SK-N-SH (cell line): ENCODE measurements at regions not wholly inside any gene's neighbourhood (a gene's known extent, or its start where the extent isn't known, plus 50 kb on each side); places are given as distances from the start of the nearest gene placed in this dataset.
"Not testable (repeated sequence)": the region's sequence is repeated elsewhere in the genome, so short reads cannot be mapped to it uniquely, and the experiment has no call there.

Experiments used
- CTCF ChIA-PET: fragments of 300-600, 350-600 bp; formaldehyde crosslinking; extraction: SDS; loops from one replicate; lab custom pipeline; 2021; lab: Yijun Ruan, JAX
- POLR2A ChIA-PET: fragments of 350-600 bp; sonication (Branson Sonifier 250); formaldehyde crosslinking; extraction: SDS; loops from one replicate; lab custom pipeline; 2020; ENCODE audit warnings: antibody characterized with exemption, inconsistent platforms; lab: Yijun Ruan, JAX
- DNase-seq: peaks from one replicate; pipeline ENCODE4 v3.0.0; 2012
- H2AFZ ChIP-seq: fragments of 200-600 bp; sonication (generic); 2 replicates; pipeline ENCODE4 v1.8.1; 2016; ENCODE audit warnings: antibody characterized with exemption, mild to moderate bottlenecking, low read depth
- H3F3A ChIP-seq: fragments of 200-600 bp; sonication (generic); replicated peaks from 2 replicates; pipeline ENCODE3; 2016; ENCODE audit warnings: antibody characterized with exemption, mild to moderate bottlenecking; ENCODE audit not compliant: insufficient read depth
- H3K27ac ChIP-seq, 2 experiments: fragments of 200-500 bp in 1 of 2; fragments of 200-600 bp in 1 of 2; sonication (Bioruptor generic) in 1 of 2; sonication (generic), shearing (Covaris generic) in 1 of 2; 2 replicates each; pipeline versions ENCODE4 v1.5.1 to v1.6.1; 2014 to 2016; ENCODE audit warnings: low read depth in 2 of 2, inconsistent platforms in 1 of 2, low read length in 1 of 2, mild to moderate bottlenecking in 1 of 2, mixed read lengths in 1 of 2
- H3K27me3 ChIP-seq: fragments of 200-600 bp; sonication (generic), shearing (Covaris generic); 2 replicates; pipeline ENCODE4 v1.6.1; 2016; ENCODE audit warnings: mixed run types; ENCODE audit not compliant: insufficient read depth
- H3K36me3 ChIP-seq, 2 experiments: fragments of 200-500 bp in 1 of 2; fragments of 200-600 bp in 1 of 2; sonication (Bioruptor generic) in 1 of 2; sonication (generic) in 1 of 2; replicated peaks in 1 of 2; 2 replicates each; pipeline versions ENCODE3 to v1.5.1; 2014 to 2016; ENCODE audit warnings: low read length in 1 of 2, mild to moderate bottlenecking in 1 of 2; ENCODE audit not compliant: insufficient read depth in 2 of 2, control insufficient read depth in 1 of 2
- H3K4me1 ChIP-seq, 2 experiments: fragments of 200-500 bp in 1 of 2; fragments of 200-600 bp in 1 of 2; sonication (Bioruptor generic) in 1 of 2; sonication (generic), shearing (Covaris generic) in 1 of 2; 2 replicates each; pipeline versions ENCODE4 v1.5.1 to v1.6.1; 2014 to 2016; ENCODE audit warnings: low read depth in 1 of 2, low read length in 1 of 2, mixed run types in 1 of 2; ENCODE audit not compliant: insufficient read depth in 2 of 2, control insufficient read depth in 1 of 2
- H3K4me2 ChIP-seq: fragments of 200-600 bp; sonication (generic), shearing (Covaris generic); 2 replicates; pipeline ENCODE4 v1.6.1; 2017; ENCODE audit warnings: mixed run types
- H3K4me3 ChIP-seq, 2 experiments: fragments of 200-500 bp in 1 of 2; fragments of 200-600 bp in 1 of 2; sonication (Bioruptor generic) in 1 of 2; sonication (generic), shearing (Covaris generic) in 1 of 2; 2 replicates each; pipeline versions ENCODE4 v1.5.1 to v1.8.1; 2014 to 2016; ENCODE audit warnings: low read depth in 2 of 2, inconsistent platforms in 1 of 2, low read length in 1 of 2, mild to moderate bottlenecking in 1 of 2, mixed read lengths in 1 of 2, moderate library complexity in 1 of 2
- H3K79me2 ChIP-seq: fragments of 200-600 bp; sonication (generic); 2 replicates; pipeline ENCODE4 v1.8.1; 2017; ENCODE audit warnings: mild to moderate bottlenecking; ENCODE audit not compliant: insufficient read depth
- H3K9ac ChIP-seq: fragments of 200-600 bp; sonication (generic); 2 replicates; pipeline ENCODE4 v1.6.1; 2017; ENCODE audit warnings: mixed run types
- H3K9me2 ChIP-seq: fragments of 200-600 bp; sonication (generic); 2 replicates; pipeline ENCODE4 v1.6.1; 2017; ENCODE audit warnings: mixed run types
- H3K9me3 ChIP-seq: fragments of 200-600 bp; sonication (generic); 2 replicates; pipeline ENCODE4 v1.6.1; 2017; ENCODE audit warnings: mixed run types, mild to moderate bottlenecking, moderate library complexity
- H4K20me1 ChIP-seq: fragments of 200-600 bp; sonication (generic); 2 replicates; pipeline ENCODE4 v1.6.1; 2017; ENCODE audit warnings: mild to moderate bottlenecking, mixed run types; ENCODE audit not compliant: insufficient read depth
- CHD2 ChIP-seq: fragments of 150-350 bp; IDR thresholded peaks from 2 replicates; pipeline ENCODE4 v1.6.1; 2018; ENCODE audit warnings: low read length; ENCODE audit not compliant: partially characterized antibody
- ELF1 ChIP-seq: IDR thresholded peaks from 2 replicates; pipeline ENCODE4 v1.4.0; 2012
- FOSL2 ChIP-seq: IDR thresholded peaks from 2 replicates; pipeline ENCODE4 v1.4.0; 2012; ENCODE audit warnings: low read depth, mild to moderate bottlenecking, moderate library complexity, borderline replicate concordance
- GABPA ChIP-seq: IDR thresholded peaks from 2 replicates; pipeline ENCODE4 v1.4.0; 2012; ENCODE audit warnings: low read depth, mild to moderate bottlenecking
- IRF3 ChIP-seq: fragments of 150-350 bp; IDR thresholded peaks from 2 replicates; pipeline ENCODE4 v1.6.1; 2016; ENCODE audit warnings: mild to moderate bottlenecking, low read depth, low read length
- MEF2A ChIP-seq: IDR thresholded peaks from 2 replicates; pipeline ENCODE4 v1.4.0; 2012; ENCODE audit warnings: low read depth, borderline replicate concordance
- PBX3 ChIP-seq: IDR thresholded peaks from 2 replicates; pipeline ENCODE4; 2012
- RAD21 ChIP-seq: IDR thresholded peaks from 2 replicates; pipeline ENCODE4 v1.6.1; 2012; ENCODE audit warnings: mild to moderate bottlenecking, low read length
- RCOR1 ChIP-seq: fragments of 150-350 bp; IDR thresholded peaks from 2 replicates; pipeline ENCODE4 v1.6.1; 2017; ENCODE audit warnings: antibody characterized with exemption, low read length
- RXRA ChIP-seq: IDR thresholded peaks from 2 replicates; pipeline ENCODE4 v1.4.0; 2012; ENCODE audit warnings: low read depth, mild to moderate bottlenecking, borderline replicate concordance
- TAF1 ChIP-seq: IDR thresholded peaks from 2 replicates; pipeline ENCODE4 v1.6.1; 2012; ENCODE audit warnings: low read depth, mild to moderate bottlenecking, low read length, moderate library complexity, borderline replicate concordance
- YY1 ChIP-seq: IDR thresholded peaks from 2 replicates; pipeline ENCODE4 v1.4.0; 2012; ENCODE audit warnings: low read depth, mild to moderate bottlenecking
- WGBS: methylation state at CpG from one replicate; pipeline ENCODE4 v1.1.6; 2017; ENCODE audit warnings: low lambda C conversion rate; 5-methylcytosine and 5-hydroxymethylcytosine counted together
- TF ChIP-seq, protein P1 (sequence below): IDR thresholded peaks from 2 replicates; pipeline ENCODE4 v1.4.0; 2012; ENCODE audit warnings: low read depth, borderline replicate concordance

DNA sequence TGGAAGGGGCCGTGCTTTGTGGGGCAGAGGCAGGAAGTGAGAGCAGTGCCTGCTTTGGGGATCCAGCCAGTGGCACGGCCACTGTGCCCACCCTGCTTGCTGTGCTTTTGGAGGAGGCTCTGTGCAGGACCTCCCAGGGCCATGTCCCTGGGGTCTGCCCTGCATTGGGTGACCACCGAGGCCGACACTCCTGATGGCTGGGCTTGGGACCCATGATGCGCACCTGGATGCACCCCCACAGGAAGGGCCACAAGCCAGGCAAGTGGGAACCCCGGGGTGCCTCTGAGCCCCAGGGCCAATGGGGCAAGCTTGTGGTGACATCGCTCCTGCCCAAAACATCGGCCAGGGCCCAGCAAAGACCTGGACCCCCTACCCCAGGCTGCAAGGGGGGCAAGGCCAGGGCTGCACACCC is 738.6 kb upstream of the GJE1 start (continued):
- TF ChIP-seq MEF2A: no peak
- no peak for TF ChIP-seq CHD2
- no peak for TF ChIP-seq PBX3
- no peak for TF ChIP-seq RCOR1
- TF ChIP-seq FOSL2: no peak
- TF ChIP-seq ELF1: no peak

- no peak for DNase-seq
- no peaks in the 10 kb centered on the region for H3K9me2 ChIP-seq
- H3K4me2 ChIP-seq: no peak overlapping the region
- no peaks in the 10 kb centered on the region for H4K20me1 ChIP-seq
- H3K9me3 ChIP-seq: no peaks in the 10 kb centered on the region
- H3K4me3 ChIP-seq: no peak overlapping the region
- POLR2A ChIA-PET: no interaction called here
- no peaks in the 10 kb centered on the region for H3K79me2 ChIP-seq
- no peaks in the 10 kb centered on the region for H3K27me3 ChIP-seq
- H3F3A ChIP-seq: no peaks in the 10 kb centered on the region
- no peak overlapping the region for H3K27ac ChIP-seq
- no peaks in the 10 kb centered on the region for H3K36me3 ChIP-seq
- WGBS: 33% methylated on average over 10 of the region's 10 CpGs
- H3K9ac ChIP-seq: no peak overlapping the region
- TF ChIP-seq RAD21 (no peak), TAF1 (no peak), RXRA (no peak), YY1 (no peak), RCOR1 (no peak), IRF3 (no peak), GABPA (no peak)
- TF ChIP-seq, protein P1, sequence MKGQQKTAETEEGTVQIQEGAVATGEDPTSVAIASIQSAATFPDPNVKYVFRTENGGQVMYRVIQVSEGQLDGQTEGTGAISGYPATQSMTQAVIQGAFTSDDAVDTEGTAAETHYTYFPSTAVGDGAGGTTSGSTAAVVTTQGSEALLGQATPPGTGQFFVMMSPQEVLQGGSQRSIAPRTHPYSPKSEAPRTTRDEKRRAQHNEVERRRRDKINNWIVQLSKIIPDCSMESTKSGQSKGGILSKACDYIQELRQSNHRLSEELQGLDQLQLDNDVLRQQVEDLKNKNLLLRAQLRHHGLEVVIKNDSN: no peak
- TF ChIP-seq, all 33 proteins: peak for 0
- Histone ChIP-seq H2AFZ (no peak overlapping the region; the same call in 1 of the 2 replicates), H3K4me1 (no peaks in the 10 kb centered on the region)
- CTCF ChIA-PET: no interaction called here
These were observed 739.2 kb upstream of the GJE1 start for GRCh38 chr6:141393405-141394124.

DNA sequence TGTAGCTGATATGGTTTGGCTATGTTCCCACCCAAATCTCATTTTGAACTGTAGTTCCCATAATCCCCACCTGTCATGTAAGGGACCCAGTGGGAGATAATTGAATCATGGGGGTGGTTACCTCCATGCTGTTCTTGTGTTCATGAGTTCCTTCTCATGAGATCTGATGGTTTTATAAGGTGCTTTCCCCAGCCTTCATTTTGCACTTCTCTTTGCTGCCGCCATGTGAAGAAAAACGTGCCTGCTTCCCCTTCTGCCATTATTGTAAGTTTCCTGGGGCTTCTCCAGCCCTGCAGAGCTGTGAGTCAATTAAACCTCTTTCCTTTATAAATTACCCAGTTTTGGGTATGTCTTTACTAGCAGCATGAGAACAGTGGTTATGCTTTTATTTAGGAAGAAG is 741.6 kb upstream of the GJE1 start:
- POLR2A ChIA-PET, H3K4me3 ChIP-seq, H3K4me1 ChIP-seq, H3K27me3 ChIP-seq, H3K9me3 ChIP-seq, H3K9me2 ChIP-seq, DNase-seq, H3K79me2 ChIP-seq, H3K27ac ChIP-seq, CTCF ChIA-PET, H2AFZ ChIP-seq, H3K36me3 ChIP-seq, H3F3A ChIP-seq, H3K9ac ChIP-seq, H3K4me2 ChIP-seq, H4K20me1 ChIP-seq: not testable (repeated sequence)
- 40% methylated on average over 2 of the region's 2 CpGs for WGBS
